Endothelial cell of umbilical vein (primary cell): ENCODE measurements at regions not wholly inside any gene's neighbourhood (a gene's known extent, or its start where the extent isn't known, plus 50 kb on each side); places are given as distances from the start of the nearest gene placed in this dataset.

ENCODE experiments used
- BruUV-seq: library from RNA; stranded (reverse); fragments of 400-500 nt; replicated peaks from 2 replicates; lab custom pipeline; 2021; lab: Mats Ljungman, UMichigan
- CTCF ChIA-PET: fragments of 300-600, 350-600 bp; sonication (Branson Sonifier 250); formaldehyde crosslinking; loops from one replicate; lab custom pipeline; 2021; ENCODE audit warnings: antibody characterized with exemption, inconsistent platforms; lab: Charles Lee
- POLR2A ChIA-PET: fragments of 300-600, 350-600 bp; sonication (Branson Sonifier 250); formaldehyde crosslinking; loops from one replicate; lab custom pipeline; 2021; ENCODE audit warnings: antibody characterized with exemption, inconsistent platforms; lab: Charles Lee
- DNase-seq: peaks from one replicate; pipeline ENCODE4 v3.0.0-alpha.2; 2011; ENCODE audit warnings: low read depth, low spot score
- FAIRE-seq: peaks from 2 replicates; lab custom pipeline; 2011; peaks lifted over from hg19 to GRCh38; lab: Jason Lieb, UNC
- H2AFZ ChIP-seq: 2 replicates; pipeline ENCODE4 v1.6.0; 2012; ENCODE audit warnings: low read depth, low read length, control low read depth, inconsistent platforms
- H3K27ac ChIP-seq: 2 replicates; pipeline ENCODE4 v1.5.1; 2011; ENCODE audit warnings: low read depth, mild to moderate bottlenecking, control low read depth, low read length, moderate library complexity; ENCODE audit not compliant: insufficient read depth
- H3K27me3 ChIP-seq, 2 experiments: 2 replicates each; pipeline versions ENCODE4 v1.6.0 to v1.6.1; 2011; ENCODE audit warnings: low read length in 2 of 2, mixed read lengths in 1 of 2; ENCODE audit not compliant: control insufficient read depth in 2 of 2, insufficient read depth in 2 of 2
- H3K36me3 ChIP-seq, 2 experiments: 2 replicates in 1 of 2; 3 replicates in 1 of 2; pipeline ENCODE4 v1.5.1; 2011; ENCODE audit warnings: low read length in 2 of 2, mild to moderate bottlenecking in 1 of 2, moderate library complexity in 1 of 2; ENCODE audit not compliant: control insufficient read depth in 2 of 2, insufficient read depth in 2 of 2; ENCODE audit errors: extremely low read depth in 1 of 2
- H3K4me1 ChIP-seq: 3 replicates; pipeline ENCODE4 v1.5.1; 2011; ENCODE audit warnings: mild to moderate bottlenecking, low read length; ENCODE audit not compliant: control insufficient read depth, insufficient read depth; ENCODE audit errors: extremely low read depth
- H3K4me2 ChIP-seq: 2 replicates; pipeline ENCODE4 v1.6.1; 2011; ENCODE audit warnings: low read length, control low read depth, mixed read lengths; ENCODE audit not compliant: insufficient read depth
- H3K4me3 ChIP-seq, 3 experiments: fragments of 200-600 bp in 1 of 3; sonication (generic), shearing (Covaris generic) in 1 of 3; replicated peaks in 1 of 3; 2 replicates each; pipeline ENCODE4 v1.5.1; 2011 to 2016; ENCODE audit warnings: control low read depth in 3 of 3, low read length in 3 of 3, mild to moderate bottlenecking in 2 of 3, inconsistent platforms in 1 of 3, low read depth in 1 of 3, moderate library complexity in 1 of 3; ENCODE audit not compliant: insufficient read depth in 1 of 3
- H3K79me2 ChIP-seq: 2 replicates; pipeline ENCODE4 v1.6.0; 2012; ENCODE audit warnings: low read length, inconsistent platforms; ENCODE audit not compliant: control insufficient read depth, insufficient read depth
- H3K9ac ChIP-seq: replicated peaks from 2 replicates; pipeline ENCODE3; 2011; ENCODE audit warnings: low read length, control low read depth; ENCODE audit not compliant: insufficient read depth; ENCODE audit errors: extremely low read depth
- H3K9me1 ChIP-seq: replicated peaks from 3 replicates; pipeline ENCODE4 v1.6.0; 2011; ENCODE audit warnings: mild to moderate bottlenecking, low read length; ENCODE audit not compliant: control insufficient read depth, insufficient read depth; ENCODE audit errors: extremely low read depth
- H3K9me3 ChIP-seq: replicated peaks from 2 replicates; pipeline ENCODE4 v1.5.1; 2012; ENCODE audit warnings: low read length, inconsistent platforms; ENCODE audit not compliant: control insufficient read depth, insufficient read depth
- H4K20me1 ChIP-seq: replicated peaks from 2 replicates; pipeline ENCODE3; 2011; ENCODE audit warnings: mild to moderate bottlenecking, low read length; ENCODE audit not compliant: control insufficient read depth, insufficient read depth; ENCODE audit errors: extremely low read depth
- EZH2 ChIP-seq: IDR thresholded peaks from 2 replicates; pipeline ENCODE4 v1.6.1; 2012; ENCODE audit warnings: borderline replicate concordance, low read depth, mild to moderate bottlenecking, moderate library complexity, low read length, inconsistent platforms; ENCODE audit not compliant: severe bottlenecking
- FOS ChIP-seq: IDR thresholded peaks from 2 replicates; pipeline ENCODE4 v1.6.1; 2011; ENCODE audit warnings: mild to moderate bottlenecking, low read length, moderate library complexity, borderline replicate concordance; ENCODE audit not compliant: insufficient read depth
- GATA2 ChIP-seq: IDR thresholded peaks from 2 replicates; pipeline ENCODE4 v1.7.0; 2011; ENCODE audit warnings: low read depth, mild to moderate bottlenecking, moderate library complexity, mixed read lengths, low read length; ENCODE audit not compliant: insufficient read length, insufficient read depth
- JUN ChIP-seq: IDR thresholded peaks from 2 replicates; pipeline ENCODE4 v1.6.1; 2011; ENCODE audit warnings: borderline replicate concordance, low read depth; ENCODE audit not compliant: insufficient read length, insufficient read depth
- MAX ChIP-seq: IDR thresholded peaks from 2 replicates; pipeline ENCODE4 v1.6.1; 2011; ENCODE audit not compliant: insufficient read depth, insufficient read length
- MYC ChIP-seq: IDR thresholded peaks from one replicate; pipeline ENCODE4 v1.6.1; 2011; ENCODE audit warnings: mild to moderate bottlenecking, low read depth, low read length
- POLR2A ChIP-seq: IDR thresholded peaks from 2 replicates; pipeline ENCODE4 v1.6.1; 2012; ENCODE audit warnings: low read depth, mild to moderate bottlenecking, control low read depth, low read length
- POLR2AphosphoS5 ChIP-seq: IDR thresholded peaks from 2 replicates; pipeline ENCODE4 v1.6.1; 2012; ENCODE audit warnings: low read depth, mild to moderate bottlenecking, control low read depth, low read length, moderate library complexity; ENCODE audit not compliant: insufficient read depth
- dilution Hi-C: fragments of 300-500 bp; cut with MboI; formaldehyde crosslinking; loops from one replicate; pipeline ENCODE4 v1.15.0; 2019; ENCODE audit warnings: low sequenced_read_pairs; ENCODE audit not compliant: extremely low pct_ligation_motif_present
- intact Hi-C: fragments of 100-400 bp; cut with micrococcal nuclease; formaldehyde crosslinking; loops from one replicate; pipeline ENCODE4 v1.10.0; 2022
- TF ChIP-seq, protein P1 (sequence below), 2 donors: IDR thresholded peaks; 1 replicate in 1 of 2; 2 replicates in 1 of 2; pipeline ENCODE4 v1.5.1; 2011; ENCODE audit warnings: low read length in 2 of 2, mild to moderate bottlenecking in 2 of 2, moderate library complexity in 2 of 2, control low read depth in 1 of 2, inconsistent platforms in 1 of 2, low read depth in 1 of 2; ENCODE audit not compliant: insufficient read depth in 1 of 2; ENCODE audit errors: extremely low read depth in 1 of 2

DNA sequence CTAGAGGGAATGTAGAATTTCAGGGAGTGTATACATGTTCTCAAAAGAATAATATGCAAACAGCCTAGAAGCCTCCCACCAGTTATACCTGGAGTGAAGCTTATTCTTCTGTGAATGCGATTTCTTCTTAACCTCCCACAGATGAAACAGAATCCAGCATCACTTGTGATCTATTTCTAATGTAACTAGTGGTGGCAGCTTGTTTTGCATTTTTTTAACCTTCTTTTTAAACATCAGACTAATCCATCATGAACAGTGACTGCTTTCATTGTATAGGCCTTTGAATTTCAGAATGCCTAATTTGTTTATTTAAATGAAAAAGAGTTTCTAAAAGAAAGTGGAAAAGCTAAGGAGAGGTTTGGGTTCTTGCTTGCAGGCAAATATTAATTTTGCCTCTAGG is 85.7 kb upstream of the EPHA4 start:
- FAIRE-seq (no peak), DNase-seq (no peak)
- H3K9me3 ChIP-seq: no peaks in the 10 kb centered on the region
- BruUV-seq: no TSS peak
- H3K9ac ChIP-seq: no peak overlapping the region
- dilution Hi-C loops: no loop called here
- no peak overlapping the region for H2AFZ ChIP-seq
- ChIA-PET POLR2A (no interaction called here), CTCF (no interaction called here)
- H3K9me1 ChIP-seq: no peaks in the 10 kb centered on the region
- no peak overlapping the region for H3K4me2 ChIP-seq
- H4K20me1 ChIP-seq: no peaks in the 10 kb centered on the region
- H3K27ac ChIP-seq: no peak overlapping the region
- no peaks in the 10 kb centered on the region for H3K4me1 ChIP-seq
- peaks cover 0 to 2% of the 10 kb centered on the region in 2 experiments for H3K27me3 ChIP-seq
- TF ChIP-seq POLR2A: no peak
- TF ChIP-seq POLR2AphosphoS5: no peak
- TF ChIP-seq MAX: no peak
- TF ChIP-seq FOS: no peak
- TF ChIP-seq GATA2: no peak
- H3K36me3 ChIP-seq: no peaks in the 10 kb centered on the region
- intact Hi-C loops: no loop called here
- no peak overlapping the region for H3K4me3 ChIP-seq
- H3K79me2 ChIP-seq: no peaks in the 10 kb centered on the region

- intact Hi-C loops (no loop called here), dilution Hi-C loops (no loop called here)
- no peak overlapping the region for H3K27ac ChIP-seq
- H3K9ac ChIP-seq: no peak overlapping the region
- ChIA-PET POLR2A (no interaction called here), CTCF (no interaction called here)
- no peaks in the 10 kb centered on the region for H3K4me1 ChIP-seq
- no peaks in the 10 kb centered on the region for H3K9me3 ChIP-seq
- no peak overlapping the region for H3K4me3 ChIP-seq
- H3K79me2 ChIP-seq: no peaks in the 10 kb centered on the region
- peaks cover 0 to 2% of the 10 kb centered on the region in 2 experiments for H3K27me3 ChIP-seq
- TF ChIP-seq, protein P1, sequence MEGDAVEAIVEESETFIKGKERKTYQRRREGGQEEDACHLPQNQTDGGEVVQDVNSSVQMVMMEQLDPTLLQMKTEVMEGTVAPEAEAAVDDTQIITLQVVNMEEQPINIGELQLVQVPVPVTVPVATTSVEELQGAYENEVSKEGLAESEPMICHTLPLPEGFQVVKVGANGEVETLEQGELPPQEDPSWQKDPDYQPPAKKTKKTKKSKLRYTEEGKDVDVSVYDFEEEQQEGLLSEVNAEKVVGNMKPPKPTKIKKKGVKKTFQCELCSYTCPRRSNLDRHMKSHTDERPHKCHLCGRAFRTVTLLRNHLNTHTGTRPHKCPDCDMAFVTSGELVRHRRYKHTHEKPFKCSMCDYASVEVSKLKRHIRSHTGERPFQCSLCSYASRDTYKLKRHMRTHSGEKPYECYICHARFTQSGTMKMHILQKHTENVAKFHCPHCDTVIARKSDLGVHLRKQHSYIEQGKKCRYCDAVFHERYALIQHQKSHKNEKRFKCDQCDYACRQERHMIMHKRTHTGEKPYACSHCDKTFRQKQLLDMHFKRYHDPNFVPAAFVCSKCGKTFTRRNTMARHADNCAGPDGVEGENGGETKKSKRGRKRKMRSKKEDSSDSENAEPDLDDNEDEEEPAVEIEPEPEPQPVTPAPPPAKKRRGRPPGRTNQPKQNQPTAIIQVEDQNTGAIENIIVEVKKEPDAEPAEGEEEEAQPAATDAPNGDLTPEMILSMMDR (IDR thresholded peaks at IDR 0.05; ENCODE audit: extremely low read depth in 1 of 2, insufficient read depth in 1 of 2, low read depth in 1 of 2, low read length in 2 of 2): no peak
- no peak for TF ChIP-seq EZH2
- TF ChIP-seq MYC: no peak
- TF ChIP-seq GATA2: no peak
- TF ChIP-seq POLR2AphosphoS5: no peak
- no peak for TF ChIP-seq MAX
- no peak for TF ChIP-seq JUN
- no peak for TF ChIP-seq FOS
- no peaks in the 10 kb centered on the region for H4K20me1 ChIP-seq
- DNase-seq: no peak
- no peaks in the 10 kb centered on the region for H3K9me1 ChIP-seq
- no peaks in the 10 kb centered on the region for H3K36me3 ChIP-seq
- no peak overlapping the region for H2AFZ ChIP-seq
- BruUV-seq: no TSS peak
- no peak overlapping the region for H3K4me2 ChIP-seq
- no peak for FAIRE-seq
These were observed 83.2 kb upstream of the EPHA4 start for GRCh38 chr2:221655300-221655699.
